NB4 (cell line): ENCODE measurements at regions not wholly inside any gene's neighbourhood (a gene's known extent, or its start where the extent isn't known, plus 50 kb on each side); places are given as distances from the start of the nearest gene placed in this dataset.

Experiments
- DNase-seq: peaks from one replicate; pipeline ENCODE4 v3.0.0; 2010; ENCODE audit warnings: low read depth
- H3K4me3 ChIP-seq: one replicate; pipeline ENCODE4 v1.5.1; 2011; ENCODE audit warnings: mild to moderate bottlenecking, low read depth, low read length, moderate library complexity
- CTCF ChIP-seq: IDR thresholded peaks from one replicate; pipeline ENCODE4 v1.5.1; 2012; ENCODE audit warnings: low read depth, low read length
- MAX ChIP-seq: IDR thresholded peaks from 2 replicates; pipeline ENCODE4 v1.6.1; 2011; ENCODE audit warnings: low read depth, low read length
- MYC ChIP-seq: IDR thresholded peaks from 2 replicates; pipeline ENCODE4 v1.6.1; 2011; ENCODE audit warnings: low read depth, low read length
- POLR2A ChIP-seq: IDR thresholded peaks from 2 replicates; pipeline ENCODE4 v1.6.1; 2011; ENCODE audit warnings: mild to moderate bottlenecking; ENCODE audit not compliant: insufficient read length; ENCODE audit errors: extremely low read depth

- TF ChIP-seq CTCF: no peak
- no peak for TF ChIP-seq POLR2A
- no peak for TF ChIP-seq MAX
- no peak for TF ChIP-seq MYC
- H3K4me3 ChIP-seq: no peak overlapping the region
- no peak for DNase-seq
These were observed 273.5 kb upstream of the IRX2 start for GRCh38 chr5:3024976-3025375.

GRCh38 chr5:3024554-3024953 lies 273.1 kb upstream of the IRX2 start:
- no peak overlapping the region for H3K4me3 ChIP-seq
- TF ChIP-seq MAX (no peak), MYC (no peak), CTCF (no peak), POLR2A (no peak)
- no peak for DNase-seq

- no peak for TF ChIP-seq MYC
- no peak for TF ChIP-seq POLR2A
- TF ChIP-seq MAX: no peak
- no peak for TF ChIP-seq CTCF
- H3K4me3 ChIP-seq: no peak overlapping the region
- DNase-seq: no peak
These were observed 272.6 kb upstream of the IRX2 start for GRCh38 chr5:3024126-3024525.

- no peak overlapping the region for H3K4me3 ChIP-seq
- no peak for DNase-seq
- TF ChIP-seq MAX (no peak), POLR2A (no peak), CTCF (no peak), MYC (no peak)
These were observed 272.2 kb upstream of the IRX2 start for GRCh38 chr5:3023656-3024055.

- DNase-seq: no peak
- H3K4me3 ChIP-seq: no peak overlapping the region
- TF ChIP-seq CTCF (no peak), MYC (no peak), MAX (no peak), POLR2A (no peak)
These were observed 271.2 kb upstream of the IRX2 start for GRCh38 chr5:3022665-3023064.

GRCh38 chr5:3020426-3020825 lies 268.9 kb upstream of the IRX2 start:
- no peak overlapping the region for H3K4me3 ChIP-seq
- TF ChIP-seq MYC (no peak), POLR2A (no peak), MAX (no peak), CTCF (no peak)
- DNase-seq: no peak
